HG02798 (cell line): ENCODE measurements at regions not wholly inside any gene's neighbourhood (a gene's known extent, or its start where the extent isn't known, plus 50 kb on each side); places are given as distances from the start of the nearest gene placed in this dataset.

Experiments
- ATAC-seq: cut with Tn5 transposase; IDR thresholded peaks from one replicate; pipeline ENCODE4 v1.9.1; 2021; ENCODE audit warnings: mild to moderate bottlenecking; ENCODE audit not compliant: unreplicated experiment, poor library complexity

GRCh38 chr1:94326329-94326728 is 88.9 kb upstream of the ARHGAP29 start:
- no peak for ATAC-seq

- no peak for ATAC-seq
These were observed 88.3 kb upstream of the ARHGAP29 start for GRCh38 chr1:94325377-94326302.

- ATAC-seq, result no peak
These were observed 86.8 kb upstream of the ARHGAP29 start for GRCh38 chr1:94324178-94324544.

GRCh38 chr1:94323311-94324177 is 86.2 kb upstream of the ARHGAP29 start:
- ATAC-seq, result no peak

- no peak for ATAC-seq
These were observed 85.3 kb upstream of the ARHGAP29 start for GRCh38 chr1:94322696-94323095.

- ATAC-seq, result no peak
These were observed 84.3 kb upstream of the ARHGAP29 start for GRCh38 chr1:94321662-94322061.

- ATAC-seq, result no peak
These were observed 82.1 kb upstream of the ARHGAP29 start for GRCh38 chr1:94319319-94320102.

- ATAC-seq, result no peak
These were observed 81.2 kb upstream of the ARHGAP29 start for GRCh38 chr1:94318505-94319030.

GRCh38 chr1:94317790-94318188 is 80.4 kb upstream of the ARHGAP29 start:
- no peak for ATAC-seq

GRCh38 chr1:94316836-94317789 is 79.7 kb upstream of the ARHGAP29 start:
- no peak for ATAC-seq

GRCh38 chr1:94316183-94316582 is 78.8 kb upstream of the ARHGAP29 start:
- no peak for ATAC-seq

- no peak for ATAC-seq
These were observed 78.2 kb upstream of the ARHGAP29 start for GRCh38 chr1:94315552-94316116.

- no peak for ATAC-seq
These were observed 77.0 kb upstream of the ARHGAP29 start for GRCh38 chr1:94314222-94314858.

GRCh38 chr1:94310570-94311270 is 73.3 kb upstream of the ARHGAP29 start:
- ATAC-seq, result no peak

- ATAC-seq, result no peak
These were observed 72.6 kb upstream of the ARHGAP29 start for GRCh38 chr1:94309829-94310569.

- no peak for ATAC-seq
These were observed 71.8 kb upstream of the ARHGAP29 start for GRCh38 chr1:94309216-94309615.

GRCh38 chr1:94306521-94306920 is 69.1 kb upstream of the ARHGAP29 start:
- ATAC-seq, result no peak
